ENCODE measurements at regions not wholly inside any gene's neighbourhood (a gene's known extent, or its start where the extent isn't known, plus 50 kb on each side); places are given as distances from the start of the nearest gene placed in this dataset.
A peak's percentile ranks its signal among the peaks of the same experiment; 100 is the strongest.

GRCh38 chr6:149147938-149148718 is 169.4 kb upstream of the TAB2 start:
- peak in 2 of 3 donors; percentile 30 to 73 for DNase-seq (ENCODE audit: low read depth in 2 of 3, low spot score in 2 of 3)

- no peak for DNase-seq (ENCODE audit: low read depth in 2 of 3, low spot score in 2 of 3)
Observed at GRCh38 chr6:149149653-149150052, 167.9 kb upstream of the TAB2 start.

- DNase-seq (ENCODE audit: low read depth in 2 of 3, low spot score in 2 of 3): no peak
Observed at GRCh38 chr6:149150301-149150700, 167.2 kb upstream of the TAB2 start.

- DNase-seq (ENCODE audit: low read depth in 2 of 3, low spot score in 2 of 3): no peak
Observed at GRCh38 chr6:149150801-149151398, 166.6 kb upstream of the TAB2 start.

- DNase-seq (ENCODE audit: low read depth in 2 of 3, low spot score in 2 of 3): no peak
Observed at GRCh38 chr6:149152521-149152920, 165.0 kb upstream of the TAB2 start.

- DNase-seq (ENCODE audit: low read depth in 2 of 3, low spot score in 2 of 3): no peak
Observed at GRCh38 chr6:149153100-149153499, 164.4 kb upstream of the TAB2 start.

GRCh38 chr6:149153693-149154092 is 163.8 kb upstream of the TAB2 start:
- DNase-seq (ENCODE audit: low read depth in 2 of 3, low spot score in 2 of 3): no peak

GRCh38 chr6:149154261-149154821 is 163.2 kb upstream of the TAB2 start:
- no peak for DNase-seq (ENCODE audit: low read depth in 2 of 3, low spot score in 2 of 3)

GRCh38 chr6:149157126-149157525 is 160.4 kb upstream of the TAB2 start:
- no peak for DNase-seq (ENCODE audit: low read depth in 2 of 3, low spot score in 2 of 3)

GRCh38 chr6:149158076-149158475 is 159.4 kb upstream of the TAB2 start:
- DNase-seq (ENCODE audit: low read depth in 2 of 3, low spot score in 2 of 3): no peak

- no peak for DNase-seq (ENCODE audit: low read depth in 2 of 3, low spot score in 2 of 3)
Observed at GRCh38 chr6:149160943-149161342, 156.6 kb upstream of the TAB2 start.

- no peak for DNase-seq (ENCODE audit: low read depth in 2 of 3, low spot score in 2 of 3)
Observed at GRCh38 chr6:149162924-149163323, 154.6 kb upstream of the TAB2 start.

- no peak for DNase-seq (ENCODE audit: low read depth in 2 of 3, low spot score in 2 of 3)
Observed at GRCh38 chr6:149164199-149164750, 153.2 kb upstream of the TAB2 start.

- DNase-seq (ENCODE audit: low read depth in 2 of 3, low spot score in 2 of 3): no peak
Observed at GRCh38 chr6:149166336-149166735, 151.2 kb upstream of the TAB2 start.

- DNase-seq (ENCODE audit: low read depth in 2 of 3, low spot score in 2 of 3): peak in 2 of 3 donors; percentile 54 to 80
Observed at GRCh38 chr6:149166747-149167146, 150.8 kb upstream of the TAB2 start.

GRCh38 chr6:149168968-149169367 is 148.5 kb upstream of the TAB2 start:
- DNase-seq (ENCODE audit: low read depth in 2 of 3, low spot score in 2 of 3): peak in 1 of 3 donors; percentile 22

- DNase-seq (ENCODE audit: low read depth in 2 of 3, low spot score in 2 of 3): no peak
Observed at GRCh38 chr6:149169761-149170511, 147.6 kb upstream of the TAB2 start.

GRCh38 chr6:149170564-149171452 is 146.7 kb upstream of the TAB2 start:
- DNase-seq (ENCODE audit: low read depth in 2 of 3, low spot score in 2 of 3): no peak

GRCh38 chr6:149173222-149173621 is 144.3 kb upstream of the TAB2 start:
- no peak for DNase-seq (ENCODE audit: low read depth in 2 of 3, low spot score in 2 of 3)

GRCh38 chr6:149174962-149175361 is 142.6 kb upstream of the TAB2 start:
- no peak for DNase-seq (ENCODE audit: low read depth in 2 of 3, low spot score in 2 of 3)
